HG02798 (cell line): ENCODE measurements at regions not wholly inside any gene's neighbourhood (a gene's known extent, or its start where the extent isn't known, plus 50 kb on each side); places are given as distances from the start of the nearest gene placed in this dataset.
"Not testable (repeated sequence)": the region's sequence is repeated elsewhere in the genome, so short reads cannot be mapped to it uniquely, and the experiment has no call there.

ENCODE experiments used
- ATAC-seq: cut with Tn5 transposase; IDR thresholded peaks from one replicate; pipeline ENCODE4 v1.9.1; 2021; ENCODE audit warnings: mild to moderate bottlenecking; ENCODE audit not compliant: unreplicated experiment, poor library complexity

DNA sequence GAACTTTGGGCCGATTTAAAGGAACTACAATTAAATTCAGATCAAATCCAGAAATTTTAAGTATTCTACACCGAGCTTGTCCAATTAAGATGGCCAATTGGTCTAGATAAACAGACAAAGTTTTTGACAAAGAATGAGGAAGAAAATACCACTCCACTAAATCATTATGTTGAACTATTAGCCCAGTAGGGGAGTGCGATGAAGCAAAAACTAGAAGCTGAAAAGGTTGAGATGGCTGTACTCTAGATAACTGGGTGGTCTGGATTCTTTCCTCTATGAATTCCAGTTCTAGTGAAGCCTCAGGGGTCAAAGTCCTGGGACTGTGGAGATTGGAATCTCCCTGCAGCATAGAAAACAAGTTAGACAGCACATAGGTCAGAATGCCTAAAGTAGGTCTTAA lies 418.9 kb upstream of the IMPG1 start:
- ATAC-seq = not testable (repeated sequence)

DNA sequence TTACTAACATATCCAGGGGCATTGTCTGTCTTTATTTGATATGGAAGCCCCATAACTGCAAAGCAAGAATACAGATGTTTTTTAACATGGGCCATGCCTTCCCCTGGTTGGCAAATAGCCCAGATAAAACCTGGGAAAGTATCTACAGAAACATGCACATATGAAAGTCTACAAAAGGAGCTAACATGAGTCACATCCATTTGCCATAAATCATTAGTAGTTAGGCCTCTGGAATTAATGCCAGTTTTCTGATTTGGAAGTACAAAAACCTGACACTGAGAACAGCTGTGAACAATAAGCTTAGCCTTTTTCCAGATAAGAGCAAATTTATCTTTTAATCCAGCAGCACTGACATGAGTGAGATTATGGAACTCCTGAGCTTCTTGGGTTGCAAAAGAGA lies 418.0 kb upstream of the IMPG1 start:
- no peak for ATAC-seq

GRCh38 chr6:76481101-76481500 lies 408.6 kb upstream of the IMPG1 start:
- ATAC-seq = no peak

DNA sequence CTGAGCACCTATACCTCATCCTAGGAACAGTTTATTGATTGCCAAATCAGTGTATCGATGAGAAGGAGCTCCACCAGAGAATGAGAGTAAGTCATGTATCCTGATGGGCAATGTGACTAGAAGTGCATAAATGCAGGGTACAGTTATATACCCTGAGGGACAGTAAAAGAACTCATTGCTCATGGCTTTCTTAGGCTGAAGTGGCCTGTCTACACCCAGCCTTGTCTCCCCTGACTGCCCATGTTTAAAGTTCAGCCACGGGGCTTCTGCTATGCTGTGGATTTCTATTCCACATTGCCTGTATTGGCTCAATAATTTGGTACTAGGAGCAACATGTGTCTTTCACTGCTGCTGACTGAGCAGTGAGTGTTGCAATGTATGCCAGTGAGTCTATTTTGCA lies 400.4 kb upstream of the IMPG1 start:
- ATAC-seq = no peak

GRCh38 chr6:76466286-76466685 lies 393.8 kb upstream of the IMPG1 start:
- ATAC-seq = peak; percentile 53

- ATAC-seq = no peak
Observed at GRCh38 chr6:76465410-76465809, 392.9 kb upstream of the IMPG1 start.

DNA sequence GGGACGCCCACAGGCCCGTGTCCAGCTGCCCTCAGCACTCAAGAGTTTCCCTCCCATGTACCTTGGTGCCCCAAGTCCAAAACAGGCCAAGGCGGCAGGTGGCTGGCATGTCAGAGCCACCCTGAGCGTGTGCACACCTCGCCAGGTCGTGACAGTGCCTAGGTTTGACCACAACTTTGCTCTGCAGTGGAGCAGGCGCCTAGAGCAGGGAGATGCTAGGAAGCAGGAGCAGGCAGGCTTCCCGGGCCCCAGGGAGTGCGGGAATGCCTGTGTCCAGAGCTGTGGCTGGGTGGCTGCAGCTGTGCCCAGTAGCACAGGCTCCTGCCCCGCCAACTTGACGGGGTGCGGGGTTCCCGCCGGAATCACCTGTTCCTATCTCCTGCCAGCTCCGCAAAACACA lies 380.8 kb upstream of the IMPG1 start:
- ATAC-seq = no peak

DNA sequence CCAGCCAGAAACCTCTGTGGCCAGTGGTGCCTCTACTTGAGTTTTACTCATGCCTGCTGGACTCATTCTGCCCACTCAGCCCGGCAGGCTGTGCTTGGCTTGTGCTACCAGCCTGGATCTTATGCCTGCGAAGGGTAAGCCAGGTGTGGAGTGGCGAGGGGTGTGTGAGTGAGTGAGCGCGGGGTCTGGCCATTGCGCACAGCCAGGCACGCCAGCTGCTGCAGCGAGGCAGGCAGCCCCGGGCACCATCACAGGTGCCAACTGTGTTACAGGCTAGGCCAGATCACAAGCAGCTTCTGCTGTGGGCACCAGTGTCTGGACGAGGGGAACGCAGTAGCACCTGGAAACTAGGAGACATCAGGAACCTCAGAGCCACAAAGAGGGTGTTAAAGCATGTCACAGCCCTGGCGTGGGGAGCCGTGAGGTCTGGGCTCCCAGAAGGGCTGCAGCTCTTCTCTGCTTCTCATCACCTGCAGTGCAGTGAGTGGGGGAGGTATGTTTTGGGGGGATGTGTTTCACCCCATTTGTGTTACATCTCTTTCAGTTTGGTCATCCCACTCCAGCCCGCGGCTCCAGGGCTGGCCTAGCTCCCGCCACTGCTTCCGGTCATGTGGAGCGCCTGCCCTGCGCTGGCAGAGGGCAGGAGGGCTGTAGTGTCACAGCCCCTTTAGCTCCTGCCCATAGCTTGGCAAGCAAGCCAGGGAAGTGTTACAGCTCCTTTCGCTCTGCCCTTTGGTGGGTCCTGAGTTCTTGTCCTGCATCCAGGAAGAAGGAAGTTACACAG lies 379.7 kb upstream of the IMPG1 start:
- ATAC-seq = no peak

DNA sequence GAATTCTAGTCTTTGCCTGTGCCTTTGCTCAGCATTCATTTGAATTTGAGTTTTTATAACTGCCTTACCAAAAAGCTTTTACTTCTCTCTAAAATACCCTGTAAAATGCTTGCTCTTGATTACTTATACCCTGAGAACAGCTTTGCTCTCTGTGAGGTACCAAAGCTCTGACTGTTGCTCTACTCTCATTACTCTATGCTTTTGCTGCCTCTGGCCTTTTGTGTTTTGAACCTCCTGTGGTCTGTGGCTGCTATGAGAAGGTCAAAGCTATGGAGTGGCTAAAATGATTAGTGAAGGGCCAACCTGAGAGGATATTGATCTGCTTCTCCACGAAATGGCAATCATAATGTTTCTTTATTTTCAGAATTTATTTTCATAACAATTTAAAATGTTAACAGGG lies 375.6 kb upstream of the IMPG1 start:
- no peak for ATAC-seq

- no peak for ATAC-seq
Observed at GRCh38 chr6:76441875-76442274, 369.4 kb upstream of the IMPG1 start.

GRCh38 chr6:76439811-76440210 lies 367.3 kb upstream of the IMPG1 start:
- ATAC-seq = no peak

GRCh38 chr6:76438768-76439167 lies 366.3 kb upstream of the IMPG1 start:
- no peak for ATAC-seq

DNA sequence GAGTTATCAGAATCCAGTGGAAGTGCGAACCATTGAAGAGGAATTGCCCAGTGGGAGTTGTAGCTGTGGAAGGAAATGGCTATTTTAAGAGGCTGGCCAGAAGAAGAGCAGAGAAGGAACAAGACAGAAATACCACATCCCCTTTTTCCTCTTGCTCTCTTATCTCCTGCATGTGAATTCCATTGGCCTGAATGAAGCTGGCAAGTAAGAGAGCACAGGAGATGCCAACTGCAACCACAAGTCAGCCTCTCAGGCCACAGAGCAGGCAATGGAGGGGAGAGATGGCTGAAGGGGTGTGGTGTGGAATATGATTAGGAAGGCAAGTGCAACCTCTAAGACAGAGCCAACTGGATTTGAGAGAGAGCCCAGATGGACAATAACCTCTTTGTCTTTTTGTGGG lies 362.7 kb upstream of the IMPG1 start:
- ATAC-seq = no peak

DNA sequence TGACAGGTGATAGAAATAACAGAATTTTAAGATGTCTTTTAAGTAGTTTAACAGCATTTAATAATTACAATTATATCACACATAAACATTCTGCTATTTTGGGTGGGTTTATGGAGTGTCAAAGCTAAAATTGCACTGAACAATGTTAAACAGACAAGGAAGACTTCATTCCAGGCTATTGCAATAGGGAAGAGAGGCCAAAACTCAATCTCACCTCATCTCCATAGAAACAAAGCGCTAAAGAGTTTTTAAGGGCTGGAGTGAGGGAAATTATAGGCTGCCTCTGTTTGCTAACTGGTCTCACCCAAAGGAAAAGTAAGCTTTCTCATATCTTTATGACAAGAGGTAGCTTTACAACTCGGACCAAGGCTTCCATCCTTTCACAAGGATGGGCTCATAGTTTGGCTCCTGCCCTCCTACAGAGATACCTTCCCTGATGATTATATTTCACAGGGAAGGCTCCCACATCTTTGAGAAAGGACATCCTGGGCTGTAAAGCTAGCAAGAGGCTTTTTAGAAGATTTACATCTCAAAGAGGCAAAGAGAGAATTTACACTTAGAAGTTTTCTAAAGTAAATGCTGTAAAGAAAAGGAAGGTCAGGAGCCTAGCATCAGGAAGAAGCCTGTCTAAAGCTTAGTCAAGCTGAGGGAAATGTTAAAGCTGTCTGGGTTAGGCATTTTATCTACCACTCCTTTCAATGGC lies 350.2 kb upstream of the IMPG1 start:
- no peak for ATAC-seq

DNA sequence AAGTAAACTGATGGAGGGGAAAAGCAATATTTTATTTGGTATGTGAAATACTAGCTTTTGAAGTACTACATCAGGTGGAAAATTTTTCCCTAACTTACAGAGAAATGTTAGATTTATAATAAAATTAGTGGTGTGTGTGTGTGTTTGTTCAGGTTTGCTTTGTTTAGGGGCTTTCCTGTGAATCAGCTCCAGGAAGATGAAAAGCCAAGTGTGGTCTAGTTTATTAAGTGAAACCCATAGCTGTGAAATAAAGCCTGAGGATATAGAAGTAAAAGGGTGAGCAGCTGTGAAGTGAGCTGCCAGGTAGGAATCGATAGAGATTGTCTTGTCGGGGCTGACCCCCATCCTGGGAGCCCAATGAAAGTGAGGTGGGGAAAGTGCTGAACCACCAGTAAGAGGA lies 347.6 kb upstream of the IMPG1 start:
- peak; percentile 70 for ATAC-seq

DNA sequence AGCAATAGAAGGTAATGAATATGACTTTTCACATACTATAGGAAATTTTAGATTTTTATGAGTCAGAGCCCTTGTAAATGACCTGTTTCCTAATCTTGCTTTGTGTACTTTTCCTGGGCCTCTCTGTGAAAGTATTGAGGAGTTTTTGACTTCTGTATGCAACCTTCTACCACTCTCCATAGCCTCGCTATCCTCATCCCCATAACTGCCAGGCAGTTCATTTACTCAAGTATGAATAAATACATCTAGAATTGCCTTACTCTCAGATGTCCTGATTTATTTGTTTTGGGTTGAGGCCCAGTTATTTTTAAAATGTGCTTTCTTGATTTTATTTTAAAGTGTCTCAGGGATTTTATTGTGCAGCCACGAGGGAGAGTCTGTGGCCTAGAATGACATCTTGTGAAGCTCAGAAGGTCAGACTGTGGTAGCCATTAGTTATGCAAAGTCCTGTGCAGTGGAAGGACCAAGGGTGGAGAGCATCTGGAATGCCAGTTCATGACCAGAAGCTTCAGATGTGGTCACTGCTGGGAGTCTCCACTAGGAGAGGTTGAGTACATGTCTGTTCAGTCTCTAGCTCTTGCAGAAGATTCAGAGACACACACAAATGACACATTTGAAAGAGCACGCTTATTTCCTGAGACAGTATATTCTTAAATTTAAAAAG lies 346.2 kb upstream of the IMPG1 start:
- ATAC-seq = no peak

GRCh38 chr6:76416821-76417605 lies 344.6 kb upstream of the IMPG1 start:
- ATAC-seq = no peak

- no peak for ATAC-seq
Observed at GRCh38 chr6:76403064-76403463, 330.6 kb upstream of the IMPG1 start.

DNA sequence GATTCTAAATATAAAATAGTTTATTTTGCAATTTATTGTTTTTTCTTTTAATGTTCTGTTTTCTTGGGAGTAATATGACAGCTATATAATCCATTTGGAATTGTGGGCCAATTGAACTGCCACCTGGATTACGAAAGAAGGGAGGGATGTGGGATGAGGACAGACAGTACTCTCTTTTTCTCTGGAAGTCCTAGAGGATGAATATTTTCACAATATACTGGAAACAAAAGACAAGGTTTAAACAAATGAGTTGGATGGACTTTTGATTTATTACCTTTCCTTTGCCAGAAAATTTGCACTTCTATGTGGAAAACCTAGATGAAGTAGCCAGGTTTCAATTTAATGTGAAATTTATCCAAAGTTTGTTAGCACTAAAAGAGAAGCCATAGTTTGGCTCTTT lies 325.5 kb upstream of the IMPG1 start:
- no peak for ATAC-seq

- ATAC-seq = no peak
Observed at GRCh38 chr6:76382201-76382600, 309.7 kb upstream of the IMPG1 start.

DNA sequence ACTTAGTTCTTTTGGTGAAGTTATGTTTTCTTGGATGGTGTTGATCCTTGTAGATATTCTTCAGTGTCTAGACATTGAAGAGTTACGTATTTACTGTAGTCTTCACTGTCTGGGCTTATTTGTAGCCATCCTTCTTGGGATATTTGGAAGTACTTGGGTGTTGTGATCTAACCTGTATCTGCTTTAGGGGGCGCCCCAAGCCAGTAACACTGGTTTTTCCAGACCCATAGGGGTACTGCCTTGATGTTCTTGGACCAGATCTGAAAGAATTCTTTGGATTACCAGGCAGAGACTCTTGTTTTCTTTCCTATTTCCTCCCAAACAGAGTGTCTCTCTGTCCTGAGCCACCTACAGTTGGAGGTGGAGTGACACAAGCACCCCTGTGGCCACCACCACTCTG lies 309.1 kb upstream of the IMPG1 start:
- ATAC-seq = no peak
